Progenitor cell of endocrine pancreas (in vitro differentiated cells): ENCODE measurements at regions not wholly inside any gene's neighbourhood (a gene's known extent, or its start where the extent isn't known, plus 50 kb on each side); places are given as distances from the start of the nearest gene placed in this dataset.

Experiments used
- DNase-seq: peaks from one replicate; pipeline ENCODE4 v3.0.0; 2021; ENCODE audit warnings: low spot score; ENCODE audit not compliant: unreplicated experiment
- H3K27ac Mint-ChIP-seq: 2 replicates; pipeline ENCODE4 v1.8.0; 2021; ENCODE audit warnings: mild to moderate bottlenecking, moderate library complexity, mixed read lengths
- H3K27me3 Mint-ChIP-seq: 2 replicates; pipeline ENCODE4 v1.8.0; 2021; ENCODE audit warnings: mixed read lengths
- H3K36me3 Mint-ChIP-seq: 2 replicates; pipeline ENCODE4 v1.8.0; 2022; ENCODE audit warnings: mixed read lengths; ENCODE audit not compliant: insufficient read depth
- H3K4me1 Mint-ChIP-seq: 2 replicates; pipeline ENCODE4 v1.8.0; 2021; ENCODE audit warnings: low read depth, mixed read lengths
- H3K4me3 Mint-ChIP-seq: 2 replicates; pipeline ENCODE4 v1.8.0; 2021; ENCODE audit warnings: low read depth, mild to moderate bottlenecking, moderate library complexity, mixed read lengths
- H3K9me3 Mint-ChIP-seq: 2 replicates; pipeline ENCODE4 v1.8.0; 2021; ENCODE audit warnings: low read depth, mixed read lengths
- CTCF ChIP-seq: fragments of 200-600 bp; sonication (generic); IDR thresholded peaks from one replicate; pipeline ENCODE4 v1.5.0; 2021; ENCODE audit warnings: antibody characterized with exemption, mild to moderate bottlenecking; ENCODE audit not compliant: unreplicated experiment

DNA sequence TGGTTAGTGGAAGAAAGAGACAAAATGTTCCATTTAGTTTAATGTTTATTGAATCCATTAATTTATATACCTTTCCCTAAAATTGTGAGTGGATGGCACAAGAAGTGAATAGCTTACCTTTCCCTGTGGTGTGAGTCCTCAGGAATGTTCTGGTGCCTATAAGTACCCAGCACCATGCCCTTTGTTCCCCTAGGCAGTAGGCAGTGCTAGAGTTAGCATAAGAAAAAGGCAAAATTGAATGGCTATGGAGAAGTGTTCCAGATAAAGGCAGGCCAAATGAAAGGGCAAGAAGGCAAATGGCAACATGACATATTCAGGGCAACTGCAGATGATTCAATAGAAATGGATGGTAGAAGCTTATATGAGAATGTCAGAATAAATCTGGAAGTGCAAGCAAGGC is 370.8 kb upstream of the PTGER4 start:
- no peaks in the 10 kb centered on the region for H3K27me3 Mint-ChIP-seq
- H3K4me3 Mint-ChIP-seq: no peak overlapping the region
- no peak for TF ChIP-seq CTCF
- H3K4me1 Mint-ChIP-seq: no peaks in the 10 kb centered on the region
- H3K36me3 Mint-ChIP-seq: no peaks in the 10 kb centered on the region
- H3K9me3 Mint-ChIP-seq: no peaks in the 10 kb centered on the region
- no peak for DNase-seq
- H3K27ac Mint-ChIP-seq: no peak overlapping the region

DNA sequence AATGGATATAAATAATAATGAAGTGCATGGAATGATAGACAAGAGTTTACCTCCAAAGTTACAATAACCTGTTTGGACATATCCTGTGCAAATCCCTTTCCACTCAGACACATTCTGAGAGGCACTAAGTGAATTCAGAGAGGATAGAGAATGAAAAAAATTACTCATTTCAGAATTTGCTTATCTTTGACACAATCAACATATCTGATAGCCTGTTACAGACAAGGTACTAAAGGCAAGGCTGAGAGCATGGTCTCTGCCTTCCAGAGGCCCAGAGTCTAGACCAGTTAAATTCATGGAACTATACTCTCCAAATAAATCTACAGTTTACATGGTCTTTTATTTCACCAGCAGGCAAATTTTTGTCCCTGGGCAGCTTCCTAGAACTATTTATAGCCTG is 371.8 kb upstream of the PTGER4 start:
- no peak overlapping the region for H3K27ac Mint-ChIP-seq
- no peak for TF ChIP-seq CTCF
- H3K27me3 Mint-ChIP-seq: no peaks in the 10 kb centered on the region
- H3K9me3 Mint-ChIP-seq: no peaks in the 10 kb centered on the region
- DNase-seq: no peak
- H3K4me3 Mint-ChIP-seq: no peak overlapping the region
- no peaks in the 10 kb centered on the region for H3K36me3 Mint-ChIP-seq
- H3K4me1 Mint-ChIP-seq: no peaks in the 10 kb centered on the region

DNA sequence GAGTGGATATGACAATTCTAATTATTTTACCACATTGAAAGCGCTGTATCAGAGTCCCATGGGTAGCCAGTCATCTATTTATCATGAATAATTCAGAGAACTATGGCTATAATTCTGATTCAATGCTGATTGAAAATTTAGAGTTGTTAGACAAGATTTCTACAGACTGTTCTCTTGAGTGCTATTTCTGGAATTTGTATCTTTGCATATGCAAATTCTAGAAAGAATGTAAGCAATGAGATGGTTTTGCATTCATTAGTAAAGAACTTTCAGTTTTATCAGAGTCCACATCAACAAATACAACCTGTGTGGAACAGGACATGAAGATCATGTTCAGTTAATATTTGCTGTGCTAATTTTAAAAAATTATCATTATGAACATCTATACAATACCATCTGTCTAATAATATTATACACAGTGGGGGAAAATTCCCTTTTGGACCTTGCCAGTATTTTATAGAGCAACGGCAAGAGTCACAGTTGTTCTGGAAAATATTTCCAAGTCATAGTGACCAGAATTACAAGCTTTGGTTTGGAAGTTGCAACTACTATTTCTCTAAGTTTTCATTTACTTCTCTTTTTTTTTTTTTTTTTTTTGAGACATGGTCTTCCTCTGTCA is 372.7 kb upstream of the PTGER4 start:
- no peak for TF ChIP-seq CTCF

GRCh38 chr5:40292006-40292405 is 387.7 kb upstream of the PTGER4 start:
- H3K4me1 Mint-ChIP-seq: no peaks in the 10 kb centered on the region
- TF ChIP-seq CTCF: no peak
- H3K4me3 Mint-ChIP-seq: no peak overlapping the region
- H3K9me3 Mint-ChIP-seq: no peaks in the 10 kb centered on the region
- H3K27me3 Mint-ChIP-seq: no peaks in the 10 kb centered on the region
- H3K27ac Mint-ChIP-seq: no peak overlapping the region
- DNase-seq: no peak
- no peaks in the 10 kb centered on the region for H3K36me3 Mint-ChIP-seq

More for the DNA sequence above, 372.7 kb upstream of the PTGER4 start:
- no peaks in the 10 kb centered on the region for H3K27me3 Mint-ChIP-seq
- DNase-seq: no peak
- H3K4me3 Mint-ChIP-seq: no peak overlapping the region
- H3K4me1 Mint-ChIP-seq: no peaks in the 10 kb centered on the region
- H3K36me3 Mint-ChIP-seq: no peaks in the 10 kb centered on the region
- no peak overlapping the region for H3K27ac Mint-ChIP-seq
- no peaks in the 10 kb centered on the region for H3K9me3 Mint-ChIP-seq

- DNase-seq: no peak
- H3K4me3 Mint-ChIP-seq: no peak overlapping the region
- no peaks in the 10 kb centered on the region for H3K27me3 Mint-ChIP-seq
- no peak overlapping the region for H3K27ac Mint-ChIP-seq
- H3K36me3 Mint-ChIP-seq: no peaks in the 10 kb centered on the region
- H3K9me3 Mint-ChIP-seq: no peaks in the 10 kb centered on the region
- no peak for TF ChIP-seq CTCF
- H3K4me1 Mint-ChIP-seq: no peaks in the 10 kb centered on the region
Measured at GRCh38 chr5:40291338-40291737, 388.4 kb upstream of the PTGER4 start.
